ENCODE measurements at regions not wholly inside any gene's neighbourhood (a gene's known extent, or its start where the extent isn't known, plus 50 kb on each side); places are given as distances from the start of the nearest gene placed in this dataset.

- Histone ChIP-seq H3K36me3 (ENCODE audit: insufficient read depth, low read length) (no peaks in the 10 kb centered on the region), H3K4me2 (ENCODE audit: low read length) (no peak overlapping the region), H4K20me1 (ENCODE audit: insufficient read depth) (no peaks in the 10 kb centered on the region), H3K9me3 (ENCODE audit: low read length) (no peaks in the 10 kb centered on the region), H3K27me3 (ENCODE audit: insufficient read depth, low read depth, low read length) (no peaks in the 10 kb centered on the region), H3K4me3 (ENCODE audit: low read length) (no peak overlapping the region), H3K9ac (ENCODE audit: low read length) (no peak overlapping the region), H3K27ac (ENCODE audit: low read length) (no peak overlapping the region), H2AFZ (ENCODE audit: low read depth, low read length) (no peak overlapping the region), H3F3A (ENCODE audit: insufficient read depth, low read length, poor library complexity, severe bottlenecking) (no peaks in the 10 kb centered on the region), H3K79me2 (replicated peaks; ENCODE audit: insufficient read depth, low read length) (no peaks in the 10 kb centered on the region), H3K9me2 (ENCODE audit: insufficient read depth, low read length) (no peaks in the 10 kb centered on the region)
- TF ChIP-seq, protein P1, sequence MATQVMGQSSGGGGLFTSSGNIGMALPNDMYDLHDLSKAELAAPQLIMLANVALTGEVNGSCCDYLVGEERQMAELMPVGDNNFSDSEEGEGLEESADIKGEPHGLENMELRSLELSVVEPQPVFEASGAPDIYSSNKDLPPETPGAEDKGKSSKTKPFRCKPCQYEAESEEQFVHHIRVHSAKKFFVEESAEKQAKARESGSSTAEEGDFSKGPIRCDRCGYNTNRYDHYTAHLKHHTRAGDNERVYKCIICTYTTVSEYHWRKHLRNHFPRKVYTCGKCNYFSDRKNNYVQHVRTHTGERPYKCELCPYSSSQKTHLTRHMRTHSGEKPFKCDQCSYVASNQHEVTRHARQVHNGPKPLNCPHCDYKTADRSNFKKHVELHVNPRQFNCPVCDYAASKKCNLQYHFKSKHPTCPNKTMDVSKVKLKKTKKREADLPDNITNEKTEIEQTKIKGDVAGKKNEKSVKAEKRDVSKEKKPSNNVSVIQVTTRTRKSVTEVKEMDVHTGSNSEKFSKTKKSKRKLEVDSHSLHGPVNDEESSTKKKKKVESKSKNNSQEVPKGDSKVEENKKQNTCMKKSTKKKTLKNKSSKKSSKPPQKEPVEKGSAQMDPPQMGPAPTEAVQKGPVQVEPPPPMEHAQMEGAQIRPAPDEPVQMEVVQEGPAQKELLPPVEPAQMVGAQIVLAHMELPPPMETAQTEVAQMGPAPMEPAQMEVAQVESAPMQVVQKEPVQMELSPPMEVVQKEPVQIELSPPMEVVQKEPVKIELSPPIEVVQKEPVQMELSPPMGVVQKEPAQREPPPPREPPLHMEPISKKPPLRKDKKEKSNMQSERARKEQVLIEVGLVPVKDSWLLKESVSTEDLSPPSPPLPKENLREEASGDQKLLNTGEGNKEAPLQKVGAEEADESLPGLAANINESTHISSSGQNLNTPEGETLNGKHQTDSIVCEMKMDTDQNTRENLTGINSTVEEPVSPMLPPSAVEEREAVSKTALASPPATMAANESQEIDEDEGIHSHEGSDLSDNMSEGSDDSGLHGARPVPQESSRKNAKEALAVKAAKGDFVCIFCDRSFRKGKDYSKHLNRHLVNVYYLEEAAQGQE (IDR thresholded peaks at IDR 0.05; ENCODE audit: borderline replicate concordance) = no peak
- TF ChIP-seq SMC3 (conservative IDR thresholded peaks at IDR 0.05; ENCODE audit: poor library complexity) (no peak), TAF1 (IDR thresholded peaks at IDR 0.05; ENCODE audit: low read depth) (no peak), MXI1 (conservative IDR thresholded peaks at IDR 0.05; ENCODE audit: poor library complexity, severe bottlenecking) (no peak), EZH2 (IDR thresholded peaks at IDR 0.05; ENCODE audit: borderline replicate concordance, insufficient read depth, low read length, poor library complexity, severe bottlenecking) (no peak), POLR2AphosphoS5 (IDR thresholded peaks at IDR 0.05) (no peak), EP300 (conservative IDR thresholded peaks at IDR 0.05; ENCODE audit: poor library complexity, severe bottlenecking) (no peak), CTCF (IDR thresholded peaks at IDR 0.05; ENCODE audit: poor library complexity, severe bottlenecking) (no peak), RAD21 (conservative IDR thresholded peaks at IDR 0.05) (no peak)
Measured at GRCh38 chr6:133634474-133634873, 254.4 kb upstream of the TCF21 start.

DNA sequence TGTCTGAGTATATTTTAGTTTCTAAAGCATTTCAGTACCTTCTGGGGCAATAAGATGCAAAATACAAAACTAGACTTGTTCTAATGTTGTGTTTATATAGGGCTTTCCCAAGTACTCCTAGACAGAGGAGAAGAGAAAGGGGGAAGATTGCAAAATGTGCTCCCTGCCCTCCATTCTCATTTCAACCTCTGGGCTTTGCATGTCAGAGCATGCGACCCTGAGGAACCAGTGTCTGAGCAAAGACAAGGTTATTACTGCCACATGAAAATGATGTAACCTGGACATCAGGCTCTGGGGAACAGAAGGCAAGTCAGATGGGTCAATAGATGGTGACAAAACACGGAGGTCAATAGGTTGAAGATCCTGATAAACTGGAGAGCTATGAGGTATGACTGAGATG lies 253.5 kb upstream of the TCF21 start:
- H4K20me1 ChIP-seq (ENCODE audit: insufficient read depth) = no peaks in the 10 kb centered on the region
- H3K36me3 ChIP-seq (ENCODE audit: insufficient read depth, low read length) = no peaks in the 10 kb centered on the region
- no peaks in the 10 kb centered on the region for H3F3A ChIP-seq (ENCODE audit: insufficient read depth, low read length, poor library complexity, severe bottlenecking)
- no peak for TF ChIP-seq EP300 (conservative IDR thresholded peaks at IDR 0.05; ENCODE audit: poor library complexity, severe bottlenecking)
- TF ChIP-seq MXI1 (conservative IDR thresholded peaks at IDR 0.05; ENCODE audit: poor library complexity, severe bottlenecking) = no peak
- no peak for TF ChIP-seq POLR2AphosphoS5 (IDR thresholded peaks at IDR 0.05)
- TF ChIP-seq, protein P1 (IDR thresholded peaks at IDR 0.05; ENCODE audit: borderline replicate concordance) = no peak
- no peak for TF ChIP-seq SMC3 (conservative IDR thresholded peaks at IDR 0.05; ENCODE audit: poor library complexity)
- TF ChIP-seq EZH2 (IDR thresholded peaks at IDR 0.05; ENCODE audit: borderline replicate concordance, insufficient read depth, low read length, poor library complexity, severe bottlenecking) = no peak
- no peak for TF ChIP-seq CTCF (IDR thresholded peaks at IDR 0.05; ENCODE audit: poor library complexity, severe bottlenecking)
- no peak for TF ChIP-seq TAF1 (IDR thresholded peaks at IDR 0.05; ENCODE audit: low read depth)
- TF ChIP-seq RAD21 (conservative IDR thresholded peaks at IDR 0.05) = no peak
- no peaks in the 10 kb centered on the region for H3K9me2 ChIP-seq (ENCODE audit: insufficient read depth, low read length)
- H3K79me2 ChIP-seq (replicated peaks; ENCODE audit: insufficient read depth, low read length) = no peaks in the 10 kb centered on the region
- H2AFZ ChIP-seq (ENCODE audit: low read depth, low read length) = no peak overlapping the region
- H3K27me3 ChIP-seq (ENCODE audit: insufficient read depth, low read depth, low read length) = no peaks in the 10 kb centered on the region
- H3K9me3 ChIP-seq (ENCODE audit: low read length) = no peaks in the 10 kb centered on the region
- H3K27ac ChIP-seq (ENCODE audit: low read length) = no peak overlapping the region
- no peak overlapping the region for H3K9ac ChIP-seq (ENCODE audit: low read length)
- no peak overlapping the region for H3K4me3 ChIP-seq (ENCODE audit: low read length)
- no peak overlapping the region for H3K4me2 ChIP-seq (ENCODE audit: low read length)

All from neural cell (in vitro differentiated cells).